ENCODE measurements at regions not wholly inside any gene's neighbourhood (a gene's known extent, or its start where the extent isn't known, plus 50 kb on each side); places are given as distances from the start of the nearest gene placed in this dataset.

DNA sequence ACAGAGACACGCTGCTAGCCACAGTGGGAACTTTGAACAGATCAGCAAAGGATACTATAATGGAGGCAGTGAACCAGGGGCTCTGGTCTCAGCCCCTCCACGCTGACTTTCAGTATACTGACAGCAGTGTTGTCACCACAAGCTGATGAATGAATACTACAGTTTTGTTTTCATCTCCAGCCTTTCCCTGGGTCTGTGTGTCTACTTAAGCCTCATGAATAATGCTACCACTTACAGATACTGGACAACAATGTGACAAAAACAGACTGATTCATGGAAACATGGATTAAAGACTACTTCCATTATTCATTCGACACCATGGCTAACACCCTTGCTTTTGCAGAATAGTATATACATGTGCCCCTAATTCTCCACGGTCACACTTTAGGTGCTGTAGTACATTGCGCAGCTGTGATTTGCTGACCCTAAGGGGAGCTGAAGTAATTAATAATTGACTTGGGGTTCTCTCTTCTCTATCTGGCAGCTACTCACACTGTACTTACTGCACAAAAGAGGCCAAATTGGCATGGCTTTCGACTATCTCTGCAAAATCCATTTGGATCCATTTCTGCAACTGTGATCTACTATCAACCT, 203.2 kb upstream of the LYPLAL1 start:
- intact Hi-C loops (cut with DNase I) = no loop called here
- Histone ChIP-seq H3K4me1 (ENCODE audit: insufficient read depth) (peaks cover 1% of the 10 kb centered on the region), H3K27me3 (no peaks in the 10 kb centered on the region), H3K27ac (no peak overlapping the region), H3K36me3 (no peaks in the 10 kb centered on the region), H3K4me3 (no peak overlapping the region), H3K9me3 (no peaks in the 10 kb centered on the region)
- no peak for TF ChIP-seq EP300 (IDR thresholded peaks at IDR 0.05)
- no peak for DNase-seq
- WGBS, 3 donors = 94 to 98% (median 96%) methylated on average over 6 of the region's 6 CpGs

DNA sequence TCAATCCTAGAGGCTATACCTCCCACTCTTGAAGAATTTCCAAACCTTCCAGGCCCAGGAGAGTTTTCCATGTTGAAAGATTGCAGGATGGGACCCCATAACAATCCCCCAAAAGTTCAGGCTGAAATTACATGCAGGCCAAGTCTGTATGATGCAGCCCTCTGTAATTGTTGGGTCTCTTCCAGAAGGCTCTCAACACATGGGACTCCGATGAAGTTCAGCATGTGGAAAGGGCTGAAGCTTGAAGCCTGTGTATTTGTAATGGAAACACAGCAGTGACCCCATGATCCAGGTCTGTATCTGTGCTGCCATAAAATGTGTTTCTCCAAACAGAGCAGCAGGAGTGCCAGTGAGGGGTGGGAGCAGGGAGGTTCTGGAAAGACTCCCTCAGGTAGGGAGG, 202.5 kb upstream of the LYPLAL1 start:
- 29 to 61% (median 47%) methylated on average over 1 of the region's 1 CpG for WGBS, 3 donors
- no peak for TF ChIP-seq EP300 (IDR thresholded peaks at IDR 0.05)
- TF ChIP-seq, protein P1, sequence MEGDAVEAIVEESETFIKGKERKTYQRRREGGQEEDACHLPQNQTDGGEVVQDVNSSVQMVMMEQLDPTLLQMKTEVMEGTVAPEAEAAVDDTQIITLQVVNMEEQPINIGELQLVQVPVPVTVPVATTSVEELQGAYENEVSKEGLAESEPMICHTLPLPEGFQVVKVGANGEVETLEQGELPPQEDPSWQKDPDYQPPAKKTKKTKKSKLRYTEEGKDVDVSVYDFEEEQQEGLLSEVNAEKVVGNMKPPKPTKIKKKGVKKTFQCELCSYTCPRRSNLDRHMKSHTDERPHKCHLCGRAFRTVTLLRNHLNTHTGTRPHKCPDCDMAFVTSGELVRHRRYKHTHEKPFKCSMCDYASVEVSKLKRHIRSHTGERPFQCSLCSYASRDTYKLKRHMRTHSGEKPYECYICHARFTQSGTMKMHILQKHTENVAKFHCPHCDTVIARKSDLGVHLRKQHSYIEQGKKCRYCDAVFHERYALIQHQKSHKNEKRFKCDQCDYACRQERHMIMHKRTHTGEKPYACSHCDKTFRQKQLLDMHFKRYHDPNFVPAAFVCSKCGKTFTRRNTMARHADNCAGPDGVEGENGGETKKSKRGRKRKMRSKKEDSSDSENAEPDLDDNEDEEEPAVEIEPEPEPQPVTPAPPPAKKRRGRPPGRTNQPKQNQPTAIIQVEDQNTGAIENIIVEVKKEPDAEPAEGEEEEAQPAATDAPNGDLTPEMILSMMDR (IDR thresholded peaks at IDR 0.05) = no peak
- no peak for TF ChIP-seq POLR2A (IDR thresholded peaks at IDR 0.05)
- H3K9me3 ChIP-seq = no peaks in the 10 kb centered on the region

DNA sequence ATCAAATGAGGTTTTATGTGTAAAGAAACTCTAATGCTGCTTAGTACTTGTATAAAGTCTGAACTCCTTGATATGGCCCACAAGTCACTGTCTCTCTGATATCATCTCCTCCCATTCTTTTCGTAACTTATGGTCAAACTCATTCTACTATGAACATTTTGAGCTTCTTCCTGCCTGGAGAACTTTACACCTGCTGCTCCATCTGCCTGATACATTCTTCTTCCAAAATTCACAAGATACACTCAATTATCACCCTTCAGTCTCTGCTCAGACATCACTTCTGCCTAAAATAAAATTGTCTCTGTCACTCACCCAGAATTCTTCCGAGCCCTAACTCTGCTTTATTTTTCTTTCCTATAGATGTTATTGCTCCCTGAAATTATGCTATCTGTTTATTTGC, 192.8 kb upstream of the LYPLAL1 start:
- Histone ChIP-seq H3K27me3 (no peaks in the 10 kb centered on the region), H3K9me3 (no peaks in the 10 kb centered on the region), H3K4me3 (no peak overlapping the region), H3K4me1 (ENCODE audit: insufficient read depth) (no peaks in the 10 kb centered on the region), H3K36me3 (no peaks in the 10 kb centered on the region), H3K27ac (no peak overlapping the region)
- no peak for DNase-seq
- intact Hi-C loops (cut with DNase I) = no loop called here
- 94 to 99% (median 96%) methylated on average over 2 of the region's 2 CpGs for WGBS, 3 donors
- no peak for TF ChIP-seq EP300 (IDR thresholded peaks at IDR 0.05)
- TF ChIP-seq, protein P1 (IDR thresholded peaks at IDR 0.05) = no peak
- no peak for TF ChIP-seq POLR2A (IDR thresholded peaks at IDR 0.05)

More for the DNA sequence above, 202.5 kb upstream of the LYPLAL1 start:
- DNase-seq = no peak
- Histone ChIP-seq H3K36me3 (no peaks in the 10 kb centered on the region), H3K27me3 (no peaks in the 10 kb centered on the region), H3K27ac (no peak overlapping the region), H3K4me1 (ENCODE audit: insufficient read depth) (peaks cover 1% of the 10 kb centered on the region), H3K4me3 (no peak overlapping the region)
- intact Hi-C loops (cut with DNase I) = no loop called here

DNA sequence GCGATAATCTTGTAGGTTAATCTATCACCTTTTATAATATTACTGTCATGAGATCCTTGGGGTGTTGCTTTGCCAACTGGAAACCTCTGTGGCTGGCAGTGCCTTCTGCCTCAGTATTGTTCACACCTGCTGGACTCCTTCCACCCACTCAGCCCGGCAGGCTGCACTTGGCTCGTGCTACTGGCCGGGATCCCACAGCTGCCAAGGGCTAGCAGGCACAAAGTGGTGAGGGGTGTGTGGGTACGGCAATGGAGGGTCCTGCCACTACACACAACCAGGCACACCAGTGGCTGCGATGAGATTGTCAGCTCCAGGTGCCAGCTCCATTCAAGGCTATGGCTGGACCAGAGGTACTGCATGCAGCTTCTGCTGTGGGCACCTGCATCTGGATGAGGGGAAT, 191.2 kb upstream of the LYPLAL1 start:
- peak in 1 of 5 donors; percentile 8 for DNase-seq
- Histone ChIP-seq H3K36me3 (no peaks in the 10 kb centered on the region), H3K4me3 (no peak overlapping the region), H3K27me3 (no peaks in the 10 kb centered on the region), H3K9me3 (no peaks in the 10 kb centered on the region), H3K27ac (no peak overlapping the region), H3K4me1 (ENCODE audit: insufficient read depth) (no peaks in the 10 kb centered on the region)
- no peak for TF ChIP-seq POLR2A (IDR thresholded peaks at IDR 0.05)
- TF ChIP-seq, protein P1 (IDR thresholded peaks at IDR 0.05) = no peak
- TF ChIP-seq EP300 (IDR thresholded peaks at IDR 0.05) = no peak
- WGBS, 3 donors = 89 to 95% (median 94%) methylated on average over 6 of the region's 6 CpGs
- intact Hi-C loops (cut with DNase I) = no loop called here

DNA sequence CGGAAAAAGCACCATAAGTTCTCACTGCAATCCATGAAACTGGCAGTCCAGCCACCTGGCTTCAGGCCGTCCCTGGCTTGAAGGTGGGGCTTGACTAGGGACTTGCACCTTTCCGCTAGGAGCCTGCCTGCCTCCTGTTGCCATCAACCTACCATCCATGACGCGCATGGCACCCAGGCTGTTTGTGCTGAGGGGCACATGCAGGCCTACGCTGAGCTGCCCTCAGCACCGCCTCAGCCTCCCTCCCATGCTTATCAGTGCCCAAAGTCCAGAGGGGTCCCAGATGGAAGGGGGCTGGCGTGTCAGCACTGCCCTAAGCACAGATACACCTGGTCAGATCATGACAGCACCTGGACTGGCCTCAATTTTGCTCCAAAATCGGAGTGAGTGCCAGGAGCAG, 190.2 kb upstream of the LYPLAL1 start:
- no peaks in the 10 kb centered on the region for H3K4me1 ChIP-seq (ENCODE audit: insufficient read depth)
- no peak for DNase-seq
- H3K4me3 ChIP-seq = no peak overlapping the region
- no peaks in the 10 kb centered on the region for H3K27me3 ChIP-seq
- TF ChIP-seq, protein P1 (IDR thresholded peaks at IDR 0.05) = no peak
- TF ChIP-seq POLR2A (IDR thresholded peaks at IDR 0.05) (no peak), EP300 (IDR thresholded peaks at IDR 0.05) (no peak)
- intact Hi-C loops (cut with DNase I) = no loop called here
- H3K9me3 ChIP-seq = no peaks in the 10 kb centered on the region
- H3K27ac ChIP-seq = no peak overlapping the region
- no peaks in the 10 kb centered on the region for H3K36me3 ChIP-seq
- WGBS, 3 donors = 95 to 99% (median 96%) methylated on average over 9 of the region's 9 CpGs

Measured in ovary (tissue), 7 donors.